ENCODE measurements at regions not wholly inside any gene's neighbourhood (a gene's known extent, or its start where the extent isn't known, plus 50 kb on each side); places are given as distances from the start of the nearest gene placed in this dataset.

GRCh38 chr14:100435459-100435858, 112.3 kb downstream of the SLC25A47 start:
- POLR2A ChIA-PET: interaction anchor here (0.6 kb wide), 1 partner anchor 633 kb away, joined by 3 read pairs; no protein-coding TSS in a partner anchor
- no peak for TF ChIP-seq CTCF (IDR thresholded peaks at IDR 0.05; ENCODE audit: insufficient read depth, low read length, missing control alignments)
- no peak overlapping the region for H3K4me3 ChIP-seq (ENCODE audit: low read depth, low read length)
- no peak for DNase-seq (ENCODE audit: low read depth, low spot score)
- CTCF ChIA-PET: interaction anchor here (1.1 to 2.8 kb wide), 5 partner anchors 13 to 227 kb away, joined by 3 to 20 read pairs (median 4); no protein-coding TSS in a partner anchor

GRCh38 chr14:100436745-100437406, 113.7 kb downstream of the SLC25A47 start:
- H3K4me3 ChIP-seq (ENCODE audit: low read depth, low read length): no peak overlapping the region
- DNase-seq (ENCODE audit: low read depth, low spot score): no peak
- TF ChIP-seq CTCF (IDR thresholded peaks at IDR 0.05; ENCODE audit: insufficient read depth, low read length, missing control alignments): no peak
- ChIA-PET CTCF (interaction anchor here (0.7 to 3.6 kb wide), 8 partner anchors 10 to 226 kb away, joined by 3 to 20 read pairs (median 4); no protein-coding TSS in a partner anchor), POLR2A (no interaction called here)

- DNase-seq (ENCODE audit: low read depth, low spot score): no peak
- TF ChIP-seq CTCF (IDR thresholded peaks at IDR 0.05; ENCODE audit: insufficient read depth, low read length, missing control alignments): no peak
- ChIA-PET CTCF (interaction anchor here (0.6 to 4.3 kb wide), 8 partner anchors 13 to 208 kb away, joined by 3 to 21 read pairs (median 4); no protein-coding TSS in a partner anchor), POLR2A (interaction anchor here (2.2 kb wide), 1 partner anchor 38 kb away, joined by 8 read pairs; no protein-coding TSS in a partner anchor)
- no peak overlapping the region for H3K4me3 ChIP-seq (ENCODE audit: low read depth, low read length)
Measured at GRCh38 chr14:100438271-100438670, 115.1 kb downstream of the SLC25A47 start.

- POLR2A ChIA-PET: interaction anchor here (1.1 to 2.2 kb wide), 3 partner anchors 13 to 38 kb away, joined by 3 to 8 read pairs (median 5); no protein-coding TSS in a partner anchor
- CTCF ChIA-PET: interaction anchor here (0.6 to 4.3 kb wide), 10 partner anchors 14 to 214 kb away, joined by 3 to 21 read pairs (median 4); no protein-coding TSS in a partner anchor
- TF ChIP-seq CTCF (IDR thresholded peaks at IDR 0.05; ENCODE audit: insufficient read depth, low read length, missing control alignments): no peak
Measured at GRCh38 chr14:100438678-100439592, 115.8 kb downstream of the SLC25A47 start.

GRCh38 chr14:100439781-100440180, 116.6 kb downstream of the SLC25A47 start:
- DNase-seq (ENCODE audit: low read depth, low spot score): no peak
- H3K4me3 ChIP-seq (ENCODE audit: low read depth, low read length): no peak overlapping the region
- CTCF ChIA-PET: interaction anchor here (0.6 to 4.3 kb wide), 13 partner anchors 9 to 240 kb away, joined by 3 to 21 read pairs (median 4); no protein-coding TSS in a partner anchor
- TF ChIP-seq CTCF (IDR thresholded peaks at IDR 0.05; ENCODE audit: insufficient read depth, low read length, missing control alignments): no peak
- POLR2A ChIA-PET: interaction anchor here (1.1 to 2.2 kb wide), 3 partner anchors 13 to 37 kb away, joined by 3 to 8 read pairs (median 5); no protein-coding TSS in a partner anchor

More at GRCh38 chr14:100438678-100439592, 115.8 kb downstream of the SLC25A47 start:
- DNase-seq (ENCODE audit: low read depth, low spot score): peak; percentile 59
- H3K4me3 ChIP-seq (ENCODE audit: low read depth, low read length): no peak overlapping the region
